COLO829 (cell line): ENCODE measurements at regions not wholly inside any gene's neighbourhood (a gene's known extent, or its start where the extent isn't known, plus 50 kb on each side); places are given as distances from the start of the nearest gene placed in this dataset.

ENCODE experiments used
- DNase-seq: peaks from one replicate; pipeline ENCODE4 v3.0.0; 2012; ENCODE audit warnings: low spot score

DNA sequence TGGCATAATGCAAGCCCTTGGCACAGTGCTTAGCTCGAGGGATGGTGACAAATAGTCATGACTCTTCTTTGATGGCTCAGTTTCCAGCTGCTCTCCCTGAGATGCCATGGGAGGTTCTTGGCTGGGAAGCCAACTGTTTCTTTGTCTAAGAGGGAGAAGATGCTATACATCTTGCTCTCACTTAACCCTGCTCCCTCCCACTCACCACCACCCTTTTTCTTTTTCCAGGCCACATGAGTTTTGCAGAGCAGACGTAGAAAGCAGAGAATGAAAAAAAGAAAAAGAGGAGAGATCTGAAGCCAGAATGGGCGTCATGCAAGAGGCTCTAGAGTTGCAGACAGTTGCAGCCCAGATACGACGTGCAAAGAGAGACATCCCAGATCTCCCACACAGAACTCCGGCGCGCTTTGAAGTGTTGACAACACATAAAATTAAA, 160.5 kb downstream of the FGF18 start:
- no peak for DNase-seq

DNA sequence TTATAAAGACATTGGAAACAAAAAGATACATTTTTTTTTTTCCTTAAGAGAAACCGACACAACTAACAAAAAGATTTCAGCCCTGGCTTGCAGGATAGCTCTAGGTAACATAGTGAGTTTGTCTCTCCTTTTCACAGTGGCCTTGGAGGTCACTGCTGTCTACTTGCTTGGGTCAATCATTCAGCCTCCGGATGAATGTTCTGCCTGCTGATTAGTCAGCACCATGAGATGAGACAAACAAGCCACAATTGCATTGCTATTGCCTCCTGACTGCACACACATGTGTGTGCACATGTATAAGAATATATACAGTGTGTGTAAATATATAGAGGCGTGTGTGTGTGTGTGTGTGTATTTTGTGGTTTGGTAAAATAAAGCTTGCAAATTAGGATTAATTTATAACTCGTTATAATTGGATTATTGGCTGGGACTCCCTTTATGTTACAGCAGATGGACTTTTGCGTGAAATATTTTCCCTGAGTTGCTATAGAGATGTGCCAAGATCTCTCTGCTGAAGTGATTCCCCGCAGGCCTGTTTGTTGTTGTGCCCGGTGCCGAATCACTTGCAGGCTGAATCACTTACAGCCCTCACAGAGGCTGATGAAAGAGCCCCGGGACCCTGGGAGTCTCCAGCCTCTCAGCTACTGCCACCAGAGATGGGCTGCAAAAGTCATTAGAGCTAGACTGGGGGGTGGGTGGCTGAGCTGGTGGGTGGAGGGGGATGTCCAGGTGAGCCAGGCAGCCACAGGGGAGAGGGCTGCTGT, 161.2 kb downstream of the FGF18 start:
- DNase-seq, result peak; percentile 11

DNA sequence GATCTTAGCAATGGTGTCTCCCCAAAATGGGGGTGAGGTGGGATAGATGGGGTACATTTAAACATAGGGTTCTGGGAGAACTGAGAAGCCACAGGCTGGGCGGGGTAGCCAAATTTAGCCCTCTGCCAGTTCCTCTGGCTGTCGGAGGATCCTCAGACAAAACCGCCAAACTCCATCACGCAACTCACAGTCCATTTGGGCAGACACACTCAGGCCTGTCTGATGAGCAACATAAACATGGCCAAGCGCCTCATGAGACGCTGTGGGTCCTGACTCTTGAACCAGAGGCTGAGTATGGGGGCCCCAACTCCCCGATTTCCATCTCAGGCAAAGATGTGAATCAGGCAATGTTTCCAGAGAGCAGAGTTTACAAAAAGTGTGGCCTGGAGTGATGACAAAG, 162.3 kb downstream of the FGF18 start:
- DNase-seq, result no peak

DNA sequence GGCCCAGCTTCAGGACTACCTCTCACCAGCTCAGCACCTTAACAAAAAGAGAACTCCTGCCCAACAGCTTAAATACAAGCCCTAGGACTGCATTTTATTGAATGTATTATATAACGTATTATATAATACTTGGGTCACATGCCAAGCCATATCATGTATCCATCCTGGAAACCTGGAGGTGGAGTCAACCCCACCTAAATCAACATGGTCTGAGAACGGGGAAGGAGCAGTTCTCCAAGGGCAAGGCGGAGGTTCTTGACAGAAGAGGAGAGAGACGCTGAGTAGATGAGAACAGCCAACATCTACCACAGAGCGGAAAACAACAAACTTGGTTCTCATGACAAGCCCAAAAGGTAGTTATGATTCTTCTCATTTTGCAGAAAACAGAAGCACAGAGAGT, 163.4 kb downstream of the FGF18 start:
- no peak for DNase-seq

DNA sequence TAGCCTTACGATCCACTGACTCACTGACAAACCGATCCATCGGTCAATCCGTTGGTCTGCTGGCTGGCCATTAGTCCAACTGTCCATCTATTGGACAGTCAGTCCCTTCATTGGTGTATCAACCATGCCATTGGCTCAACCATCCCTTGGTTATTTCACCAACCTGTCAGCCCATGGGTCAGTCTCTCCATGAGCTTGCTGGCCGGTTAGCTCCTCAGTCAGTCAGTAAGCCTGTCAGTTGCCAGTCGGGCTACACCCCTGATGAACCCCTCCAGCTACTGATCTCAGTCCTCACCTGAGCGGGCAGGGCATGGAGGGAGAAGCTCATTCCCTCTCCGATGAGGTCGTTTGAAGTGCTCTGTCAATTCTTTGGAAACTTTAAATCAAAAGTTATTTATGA, 166.5 kb downstream of the FGF18 start:
- DNase-seq, result no peak

DNA sequence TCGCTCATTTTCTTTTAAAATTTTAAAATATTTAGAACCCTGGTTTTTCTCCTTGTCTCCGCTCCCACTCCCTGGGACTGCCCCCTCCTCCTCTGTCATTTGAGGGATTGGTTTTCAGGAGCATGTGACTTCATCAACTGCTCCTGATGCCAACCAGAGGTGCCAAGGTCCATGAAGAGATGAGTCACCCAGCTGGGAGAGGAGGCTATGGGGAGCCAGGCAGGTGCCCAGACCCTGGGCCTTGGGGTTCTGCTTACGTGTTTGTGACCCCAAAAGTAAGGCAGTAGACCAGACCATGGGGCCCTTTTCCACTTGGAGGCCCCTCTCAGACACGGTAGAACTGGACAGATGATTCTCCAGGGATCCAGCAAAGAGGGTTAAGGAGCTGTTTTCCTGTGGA, 167.0 kb downstream of the FGF18 start:
- DNase-seq, result no peak

DNA sequence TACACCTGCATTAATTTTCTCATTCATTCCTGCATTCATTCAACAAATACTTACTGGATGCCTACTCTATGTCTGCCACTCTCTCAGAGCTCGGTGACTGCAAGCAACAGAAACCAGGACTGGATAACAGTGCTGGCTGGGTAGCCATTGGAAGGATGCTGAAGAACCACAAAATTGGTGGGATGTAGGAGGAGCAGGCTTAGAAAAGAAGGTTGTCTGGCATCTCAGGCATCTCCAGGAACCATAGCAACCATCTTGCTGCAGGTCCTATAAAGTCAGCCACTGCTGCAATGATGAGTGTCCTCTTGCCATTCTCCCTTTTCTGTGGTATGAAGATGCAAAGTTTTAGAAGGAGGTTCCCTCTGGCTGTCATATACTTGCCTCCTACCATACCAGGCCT, 168.6 kb downstream of the FGF18 start:
- DNase-seq, result no peak

DNA sequence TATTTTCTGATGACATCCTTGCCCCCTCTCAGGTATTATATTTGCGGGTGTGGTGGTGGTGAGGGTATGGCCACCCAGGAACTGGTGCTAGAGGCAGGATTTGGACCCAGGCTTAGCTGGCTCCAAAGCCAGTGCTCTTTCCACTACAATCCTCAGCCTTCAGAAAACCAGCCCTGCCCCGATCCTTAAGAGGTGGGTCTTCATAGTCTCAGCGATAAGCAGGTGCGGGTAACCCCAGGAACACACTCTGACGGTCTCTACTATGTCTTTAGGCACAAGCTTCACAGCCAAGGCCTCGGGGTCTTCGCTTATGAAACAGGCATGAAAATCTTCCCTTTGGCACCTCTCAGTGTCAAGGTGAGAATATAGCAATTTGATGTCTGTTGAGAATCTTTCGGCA, 169.3 kb downstream of the FGF18 start:
- no peak for DNase-seq

DNA sequence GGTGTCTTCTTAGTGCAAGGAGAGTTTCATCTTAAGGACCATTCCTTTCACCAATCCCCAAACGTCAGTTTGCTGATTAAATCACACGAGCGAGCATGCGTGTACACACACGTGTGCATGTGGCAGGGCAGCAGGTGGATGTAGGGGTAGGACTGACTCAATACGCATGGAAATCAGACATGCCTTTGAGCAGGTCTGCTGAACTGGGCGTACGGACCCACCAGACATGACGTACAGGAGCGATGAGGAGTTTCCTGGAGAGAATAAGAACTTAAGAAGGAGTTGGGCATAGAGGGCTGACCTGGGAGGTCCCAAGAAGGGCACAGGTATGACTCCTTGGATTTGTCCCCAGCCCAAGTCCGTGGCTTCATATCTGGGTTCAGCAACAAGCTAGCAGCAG, 170.0 kb downstream of the FGF18 start:
- no peak for DNase-seq

DNA sequence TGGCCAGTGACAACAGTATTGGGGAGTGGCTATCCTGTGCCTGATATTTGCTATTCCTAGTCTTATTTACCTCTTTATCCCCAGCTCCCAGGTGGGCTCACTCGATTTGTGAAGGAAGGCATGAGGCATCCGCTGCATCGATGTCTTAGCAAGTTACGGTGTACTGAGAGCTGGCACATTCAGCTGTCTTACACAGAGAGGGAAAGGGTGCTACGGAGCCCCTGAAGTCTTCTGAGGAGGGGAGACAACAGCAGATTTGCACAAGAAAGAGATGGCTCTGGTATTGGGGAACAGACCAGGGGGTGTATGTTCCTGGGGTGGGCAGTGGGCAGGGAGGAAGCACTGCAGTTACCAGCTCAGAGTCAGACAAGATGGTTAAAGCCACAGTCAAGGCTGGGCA, 172.6 kb downstream of the FGF18 start:
- no peak for DNase-seq

DNA sequence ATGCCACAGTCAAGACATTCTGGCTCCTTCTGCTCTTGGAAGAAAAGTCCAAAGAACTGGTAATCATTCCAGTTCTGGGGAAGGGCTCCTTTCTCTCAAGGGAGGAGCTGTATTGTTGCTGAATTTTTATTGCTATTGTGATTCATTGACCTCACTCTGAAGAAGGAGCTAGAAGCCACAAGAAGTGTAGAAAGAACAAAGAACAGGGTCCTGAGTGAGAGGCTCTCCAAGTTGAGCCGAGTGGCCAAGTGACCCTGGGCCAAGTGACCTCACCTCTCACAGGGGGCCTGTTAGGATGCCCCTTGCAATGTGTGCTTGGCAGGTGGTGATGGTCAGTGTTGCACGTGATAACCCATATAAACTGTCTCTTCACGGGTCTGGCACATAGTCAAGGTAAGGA, 173.3 kb downstream of the FGF18 start:
- DNase-seq, result no peak

DNA sequence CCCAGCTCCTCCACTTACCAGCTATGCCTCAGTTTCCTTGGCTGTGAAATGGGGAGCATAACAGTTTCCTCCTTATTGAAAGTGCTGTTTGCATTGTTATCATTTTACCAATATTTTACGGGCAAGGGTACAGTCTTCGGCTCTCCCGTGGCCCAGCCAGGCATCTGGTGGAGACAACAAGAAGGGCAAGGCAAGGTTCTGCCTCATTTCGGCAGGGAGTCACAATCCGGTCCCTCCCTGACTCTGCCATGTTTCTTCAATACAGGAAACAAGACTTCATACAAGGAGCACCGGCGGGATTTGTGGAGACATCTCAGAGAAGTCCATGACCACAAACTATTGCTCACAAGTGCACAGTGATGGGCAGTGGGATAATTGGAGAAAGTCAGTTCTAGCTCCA, 174.0 kb downstream of the FGF18 start:
- no peak for DNase-seq

DNA sequence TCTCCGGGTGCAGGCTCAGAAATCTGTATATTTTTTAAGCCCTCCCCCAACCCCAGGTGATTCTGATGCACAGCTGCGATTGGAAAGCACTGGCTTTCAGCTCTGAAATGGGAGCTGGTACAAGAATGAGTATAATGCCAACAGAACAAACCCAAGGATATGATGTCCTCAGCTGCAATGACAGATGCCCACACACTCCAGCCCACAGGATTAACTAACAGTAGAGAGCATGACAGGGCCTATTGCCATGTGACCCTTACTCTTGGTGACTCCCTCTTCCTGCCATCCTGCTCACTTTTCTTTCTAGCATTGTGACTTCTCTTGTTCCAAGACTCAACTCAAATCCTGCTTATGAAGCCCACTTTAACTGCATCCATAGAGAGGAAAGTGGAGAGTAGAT, 174.5 kb downstream of the FGF18 start:
- no peak for DNase-seq

DNA sequence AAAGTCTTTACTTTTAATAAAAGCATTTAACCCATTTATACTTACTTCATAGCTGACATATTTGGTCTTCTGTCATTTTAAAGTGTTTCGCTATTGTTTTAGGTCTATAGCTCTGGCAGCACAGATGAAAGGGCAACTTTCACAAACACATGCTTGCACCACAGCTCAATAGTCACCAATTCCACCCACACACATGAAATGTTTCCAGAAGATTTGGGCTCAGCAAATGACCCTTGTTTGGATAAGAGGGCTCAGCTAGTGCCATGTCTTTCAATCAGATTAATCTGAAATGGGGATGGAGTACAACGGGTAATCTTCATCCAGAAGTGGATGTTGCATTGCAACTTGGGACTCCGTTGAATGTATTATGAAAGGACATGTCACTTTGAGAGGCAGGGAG, 176.0 kb downstream of the FGF18 start:
- DNase-seq, result no peak

DNA sequence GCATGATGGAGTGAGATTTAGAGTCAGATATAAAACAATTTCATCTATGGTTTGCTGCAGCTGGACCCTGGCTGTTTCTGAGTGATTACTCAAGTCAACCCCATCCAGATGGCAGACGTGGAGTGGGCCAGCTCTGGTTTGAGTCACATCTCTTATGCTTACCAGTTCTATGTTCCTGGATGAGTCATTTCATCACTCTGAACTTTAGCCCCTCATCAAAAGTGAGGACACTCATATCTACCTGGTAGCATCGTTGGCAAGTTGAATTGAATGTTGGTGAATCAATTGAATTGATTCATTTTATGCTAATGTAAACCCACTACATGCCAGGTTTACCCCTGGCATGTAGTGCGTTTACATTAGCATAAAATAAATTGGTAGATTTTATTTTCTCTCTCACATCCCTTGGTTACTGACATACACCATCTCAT, 176.4 kb downstream of the FGF18 start:
- DNase-seq, result no peak

DNA sequence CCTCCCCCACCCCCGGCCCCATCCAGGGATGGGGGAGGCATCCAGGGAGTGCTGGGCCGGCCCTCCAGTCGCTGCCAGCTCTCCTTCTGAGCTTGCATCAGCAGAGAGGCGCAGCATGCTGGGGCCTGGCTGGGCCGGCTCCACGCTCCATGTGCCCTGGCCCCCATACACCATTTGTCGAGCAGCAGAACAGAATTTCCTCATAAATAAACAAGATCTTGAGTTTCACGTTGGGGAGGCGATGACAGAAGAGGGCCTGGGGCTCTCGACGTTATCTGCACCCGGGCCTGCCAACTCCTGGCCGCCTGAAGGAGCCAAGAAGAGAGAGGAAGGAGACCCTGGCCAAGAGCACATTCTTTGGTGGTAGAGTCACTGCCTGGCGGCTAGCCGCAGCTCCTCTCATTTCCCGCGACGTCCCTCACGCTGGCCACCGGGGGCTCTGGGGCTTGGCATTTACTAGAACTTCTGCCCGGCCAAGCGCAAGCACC, 177.0 kb downstream of the FGF18 start:
- DNase-seq, result no peak

DNA sequence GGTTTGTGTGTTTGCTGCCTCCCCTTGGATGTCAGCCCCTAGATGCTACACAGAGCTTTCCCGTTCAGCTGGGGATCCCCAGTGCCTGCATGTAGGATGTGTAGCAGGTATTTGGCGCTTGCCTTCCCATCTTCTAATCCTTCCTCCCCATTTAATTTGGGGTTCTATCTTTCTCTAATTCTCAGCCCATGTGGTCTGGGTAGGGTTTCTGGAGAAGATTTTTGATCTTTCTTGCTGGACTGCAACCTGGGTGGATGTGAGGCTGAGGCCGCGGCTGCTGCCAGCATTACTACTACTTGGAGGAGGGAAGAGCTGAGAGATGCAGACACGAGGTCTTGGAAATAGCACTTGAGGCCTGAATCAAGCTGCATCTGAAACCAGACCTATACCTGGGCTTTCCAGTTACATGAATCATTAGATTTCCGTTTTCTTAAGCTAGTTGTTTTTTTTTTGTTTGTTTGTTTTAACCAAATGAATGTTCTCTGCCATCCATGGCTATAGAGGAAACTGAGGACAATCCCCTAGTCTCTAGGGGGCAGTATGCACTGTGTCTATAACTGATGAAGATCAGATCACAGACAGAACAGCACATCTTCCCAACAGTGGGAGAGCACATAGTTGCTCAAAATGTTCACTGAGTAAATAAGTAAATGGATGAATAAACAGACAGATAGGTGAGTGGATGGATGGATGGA, 178.6 kb downstream of the FGF18 start:
- DNase-seq, result no peak

DNA sequence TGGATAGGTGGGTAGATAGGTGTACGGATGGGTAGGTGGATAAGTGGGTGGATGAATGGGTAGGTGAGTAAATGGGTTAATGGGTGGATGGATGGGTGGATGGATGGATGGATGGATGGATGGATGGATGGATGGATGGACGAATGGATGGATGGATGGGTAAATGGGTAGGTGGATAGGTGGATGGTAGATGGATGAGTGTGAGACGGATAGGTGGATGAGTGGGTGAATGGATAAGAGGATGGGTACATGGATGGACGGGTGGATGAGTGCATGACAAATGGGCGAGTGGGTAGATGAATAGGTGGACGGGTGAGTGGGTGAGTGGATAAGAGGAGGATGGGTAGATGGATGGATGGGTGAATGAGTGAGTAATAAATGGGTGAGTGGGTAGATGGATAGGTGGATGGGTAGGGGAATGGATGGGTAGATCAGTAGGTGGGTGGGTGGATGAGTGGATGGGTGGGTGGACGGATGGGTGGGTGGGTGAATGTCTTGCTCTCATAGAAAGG, 179.2 kb downstream of the FGF18 start:
- DNase-seq, result no peak

DNA sequence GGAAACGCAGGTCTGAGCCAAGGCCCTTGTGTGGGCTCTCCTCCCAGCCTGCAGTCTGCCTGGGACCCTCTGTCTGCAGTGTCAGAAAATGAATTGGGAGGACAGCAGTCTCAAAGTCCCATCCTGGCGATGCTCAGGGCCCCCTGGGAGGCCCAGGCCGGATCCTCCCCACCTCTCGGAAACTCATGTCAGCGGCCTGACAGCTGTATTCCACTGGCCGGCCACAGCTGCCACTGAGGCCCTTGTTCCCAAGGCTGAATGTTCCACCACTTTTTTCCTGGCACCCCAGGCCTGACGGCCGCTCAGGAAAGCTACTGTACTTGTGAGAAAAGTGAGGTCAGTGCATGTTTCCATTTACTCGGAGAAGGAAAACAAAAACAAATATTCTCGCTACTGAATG, 180.0 kb downstream of the FGF18 start:
- no peak for DNase-seq

DNA sequence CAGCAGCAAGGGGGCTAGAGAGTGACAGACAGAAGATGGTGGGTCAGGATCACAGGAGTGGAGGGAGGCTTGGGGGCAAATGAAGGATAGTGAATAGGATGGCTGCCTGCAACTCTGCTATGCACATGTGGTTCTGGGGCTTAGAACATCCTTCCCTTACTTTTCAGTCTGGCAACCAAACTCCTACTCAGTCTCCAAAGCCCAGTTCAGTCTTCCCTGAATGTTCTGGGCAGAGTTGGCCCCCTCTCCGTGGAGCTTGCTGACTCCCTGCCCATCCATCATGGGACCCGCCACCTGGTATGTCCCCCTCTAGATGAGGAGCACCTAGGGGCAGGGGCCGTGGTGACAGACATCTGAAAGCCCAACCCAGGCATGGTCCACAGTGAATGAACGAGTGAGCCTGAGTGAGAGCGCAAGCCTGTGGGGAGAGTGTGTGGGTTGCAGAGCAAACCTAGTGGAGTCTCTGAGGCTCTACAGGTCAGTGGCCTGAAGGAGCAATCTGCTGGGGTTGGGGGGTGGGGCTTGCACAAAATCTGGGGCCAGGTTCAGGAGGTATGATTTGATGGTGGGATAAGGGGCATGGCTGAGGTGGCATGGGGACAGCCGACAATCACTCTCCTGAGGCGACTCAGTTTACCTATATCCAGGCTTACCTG, 180.6 kb downstream of the FGF18 start:
- no peak for DNase-seq

DNA sequence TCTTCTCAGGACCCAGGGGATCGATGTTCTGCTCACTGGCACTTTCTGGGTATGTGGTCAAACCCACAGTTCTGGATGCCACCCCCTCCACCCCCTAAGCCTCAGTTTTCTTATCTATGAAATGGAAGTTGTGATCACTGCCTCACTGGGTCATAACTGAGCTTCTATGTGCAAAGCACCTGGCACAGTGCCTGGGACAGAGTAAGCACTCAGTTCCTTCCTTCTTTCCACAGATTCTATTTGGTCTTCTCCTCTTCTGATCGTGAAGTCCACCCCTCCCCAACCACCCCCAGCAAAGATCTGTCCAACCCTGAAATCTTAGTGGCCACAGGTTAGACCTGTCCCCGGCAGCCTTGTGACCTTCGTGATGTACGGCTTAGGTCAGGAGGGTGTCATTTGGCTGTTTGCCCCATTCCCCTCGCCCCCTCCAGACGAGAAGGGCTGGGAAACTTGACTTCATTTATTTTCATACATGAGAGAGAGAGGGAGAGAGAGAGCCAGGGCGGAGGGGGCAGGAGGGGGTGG, 181.4 kb downstream of the FGF18 start:
- no peak for DNase-seq

DNA sequence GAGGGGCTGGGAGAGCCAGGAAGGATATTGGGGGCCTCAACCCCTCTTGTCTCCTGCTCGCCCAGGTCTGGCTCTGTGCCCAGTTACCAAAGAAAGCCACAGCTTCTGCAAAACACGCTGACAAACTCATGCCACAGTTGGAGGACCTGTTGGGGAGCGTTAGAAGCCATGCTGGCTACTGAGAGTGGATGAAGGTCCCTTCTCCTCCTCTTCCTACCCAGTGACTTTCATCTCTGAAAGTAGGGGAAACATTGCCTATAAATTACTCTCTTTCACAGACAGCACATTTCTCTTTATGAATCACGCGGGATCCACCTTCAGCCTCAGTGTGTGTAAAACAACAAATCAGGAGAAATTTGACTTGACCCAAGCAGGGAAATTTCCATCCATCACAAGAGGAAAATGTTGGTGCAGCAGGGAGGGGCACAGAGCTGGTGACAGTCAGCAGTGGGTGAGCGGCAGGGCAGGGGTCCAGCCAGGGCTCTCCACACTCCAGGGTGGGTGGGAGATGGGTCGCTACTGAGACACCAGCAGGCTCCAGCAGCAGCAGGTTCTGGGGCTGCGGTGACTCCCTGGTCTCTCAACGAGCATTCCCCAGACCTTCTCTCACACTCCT, 181.9 kb downstream of the FGF18 start:
- DNase-seq, result no peak
